HepG2 (cell line): ENCODE measurements at regions not wholly inside any gene's neighbourhood (a gene's known extent, or its start where the extent isn't known, plus 50 kb on each side); places are given as distances from the start of the nearest gene placed in this dataset.

Experiments used
- FOXO1 ChIP-seq: sonication (generic); formaldehyde crosslinking; IDR thresholded peaks from 2 replicates; pipeline ENCODE4 v1.4.0; 2020; ENCODE audit warnings: missing genetic modification reagents
- FOXP1 ChIP-seq, 2 experiments: fragments of 450-650 bp in 1 of 2; IDR thresholded peaks; 2 replicates each; pipeline ENCODE4 v1.6.1; 2017 to 2018; ENCODE audit warnings: antibody characterized with exemption in 1 of 2
- POLR2AphosphoS5 ChIP-seq: IDR thresholded peaks from 2 replicates; pipeline ENCODE4 v1.6.1; 2012; ENCODE audit warnings: low read depth, low read length
- RBM39 ChIP-seq: fragments of 200-400 bp; formaldehyde crosslinking; IDR thresholded peaks from one replicate; pipeline ENCODE4 v1.6.1; 2018; ENCODE audit warnings: antibody characterized with exemption, mild to moderate bottlenecking, low read depth, low read length; ENCODE audit not compliant: poor library complexity, severe bottlenecking
- ZNF207 ChIP-seq: fragments of 450-650 bp; IDR thresholded peaks from 2 replicates; pipeline ENCODE4 v1.6.1; 2016; ENCODE audit warnings: antibody characterized with exemption, borderline replicate concordance
- ZNF777 ChIP-seq: sonication (generic); formaldehyde crosslinking; IDR thresholded peaks from 2 replicates; pipeline ENCODE4 v1.4.0; 2020; ENCODE audit warnings: missing genetic modification reagents
- TF ChIP-seq, protein P1 (sequence below), 2 experiments: sonication (generic) in 1 of 2; formaldehyde crosslinking in 1 of 2; IDR thresholded peaks; 2 replicates each; pipeline versions ENCODE4 v1.4.0 to v1.6.1; 2018 to 2020; ENCODE audit warnings: missing genetic modification reagents in 2 of 2, borderline replicate concordance in 1 of 2, low read depth in 1 of 2, mild to moderate bottlenecking in 1 of 2, missing biosample characterization in 1 of 2
- TF ChIP-seq, protein P2 (sequence below): sonication (generic); IDR thresholded peaks from 2 replicates; pipeline ENCODE4 v1.6.1; 2016; ENCODE audit warnings: low read depth, borderline replicate concordance
- TF ChIP-seq, protein P3 (sequence below): IDR thresholded peaks from 2 replicates; pipeline ENCODE4 v1.6.1; 2016; ENCODE audit warnings: control low read depth

- TF ChIP-seq, protein P1, sequence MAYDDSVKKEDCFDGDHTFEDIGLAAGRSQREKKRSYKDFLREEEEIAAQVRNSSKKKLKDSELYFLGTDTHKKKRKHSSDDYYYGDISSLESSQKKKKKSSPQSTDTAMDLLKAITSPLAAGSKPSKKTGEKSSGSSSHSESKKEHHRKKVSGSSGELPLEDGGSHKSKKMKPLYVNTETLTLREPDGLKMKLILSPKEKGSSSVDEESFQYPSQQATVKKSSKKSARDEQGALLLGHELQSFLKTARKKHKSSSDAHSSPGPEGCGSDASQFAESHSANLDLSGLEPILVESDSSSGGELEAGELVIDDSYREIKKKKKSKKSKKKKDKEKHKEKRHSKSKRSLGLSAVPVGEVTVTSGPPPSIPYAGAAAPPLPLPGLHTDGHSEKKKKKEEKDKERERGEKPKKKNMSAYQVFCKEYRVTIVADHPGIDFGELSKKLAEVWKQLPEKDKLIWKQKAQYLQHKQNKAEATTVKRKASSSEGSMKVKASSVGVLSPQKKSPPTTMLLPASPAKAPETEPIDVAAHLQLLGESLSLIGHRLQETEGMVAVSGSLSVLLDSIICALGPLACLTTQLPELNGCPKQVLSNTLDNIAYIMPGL (CRISPR knock-in tag; IDR thresholded peaks at IDR 0.05; ENCODE audit: borderline replicate concordance in 1 of 2, low read depth in 1 of 2), result no peak
- no peak for TF ChIP-seq FOXP1 (IDR thresholded peaks at IDR 0.05)
- no peak for TF ChIP-seq FOXP1 (CRISPR knock-in tag; IDR thresholded peaks at IDR 0.05)
- TF ChIP-seq, protein P2, sequence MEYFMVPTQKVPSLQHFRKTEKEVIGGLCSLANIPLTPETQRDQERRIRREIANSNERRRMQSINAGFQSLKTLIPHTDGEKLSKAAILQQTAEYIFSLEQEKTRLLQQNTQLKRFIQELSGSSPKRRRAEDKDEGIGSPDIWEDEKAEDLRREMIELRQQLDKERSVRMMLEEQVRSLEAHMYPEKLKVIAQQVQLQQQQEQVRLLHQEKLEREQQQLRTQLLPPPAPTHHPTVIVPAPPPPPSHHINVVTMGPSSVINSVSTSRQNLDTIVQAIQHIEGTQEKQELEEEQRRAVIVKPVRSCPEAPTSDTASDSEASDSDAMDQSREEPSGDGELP, result no peak
- TF ChIP-seq ZNF207, result no peak
- no peak for TF ChIP-seq FOXO1 (CRISPR knock-in tag)
- TF ChIP-seq RBM39, result no peak
- TF ChIP-seq, protein P3, sequence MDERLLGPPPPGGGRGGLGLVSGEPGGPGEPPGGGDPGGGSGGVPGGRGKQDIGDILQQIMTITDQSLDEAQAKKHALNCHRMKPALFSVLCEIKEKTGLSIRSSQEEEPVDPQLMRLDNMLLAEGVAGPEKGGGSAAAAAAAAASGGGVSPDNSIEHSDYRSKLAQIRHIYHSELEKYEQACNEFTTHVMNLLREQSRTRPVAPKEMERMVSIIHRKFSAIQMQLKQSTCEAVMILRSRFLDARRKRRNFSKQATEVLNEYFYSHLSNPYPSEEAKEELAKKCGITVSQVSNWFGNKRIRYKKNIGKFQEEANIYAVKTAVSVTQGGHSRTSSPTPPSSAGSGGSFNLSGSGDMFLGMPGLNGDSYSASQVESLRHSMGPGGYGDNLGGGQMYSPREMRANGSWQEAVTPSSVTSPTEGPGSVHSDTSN, result no peak
- no peak for TF ChIP-seq POLR2AphosphoS5
- no peak for TF ChIP-seq ZNF777
These were observed 484.7 kb downstream of the LRIG3 start for GRCh38 chr12:58435647-58436046.
